BLaER1 treated with 17β-estradiol and CSF1 and Interleukin-3, amounts not matched to agents 10 nM and 100 nM (cell line): ENCODE measurements at regions not wholly inside any gene's neighbourhood (a gene's known extent, or its start where the extent isn't known, plus 50 kb on each side); places are given as distances from the start of the nearest gene placed in this dataset.

Experiments used
- H3K27ac ChIP-seq, 11 experiments: shearing (Covaris generic); formaldehyde crosslinking; 2 replicates each; pipeline ENCODE4 v1.8.1; 2022
- H3K27me3 ChIP-seq, 11 experiments: shearing (Covaris generic); formaldehyde crosslinking; 2 replicates each; pipeline ENCODE4 v1.8.1; 2022
- H3K36me3 ChIP-seq, 11 experiments: shearing (Covaris generic); formaldehyde crosslinking; 2 replicates each; pipeline ENCODE4 v1.8.1; 2022
- H3K4me1 ChIP-seq, 10 experiments: shearing (Covaris generic); formaldehyde crosslinking; 2 replicates each; pipeline ENCODE4 v1.8.1; 2022
- H3K4me2 ChIP-seq, 11 experiments: shearing (Covaris generic); formaldehyde crosslinking; 2 replicates each; pipeline ENCODE4 v1.8.1; 2022
- H3K4me3 ChIP-seq, 10 experiments: shearing (Covaris generic); formaldehyde crosslinking; 2 replicates each; pipeline ENCODE4 v1.8.1; 2022
- H3K9ac ChIP-seq, 11 experiments: shearing (Covaris generic); formaldehyde crosslinking; 2 replicates each; pipeline ENCODE4 v1.8.1; 2022
- H3K9me3 ChIP-seq, 11 experiments: shearing (Covaris generic); formaldehyde crosslinking; replicated peaks in 1 of 11; 2 replicates each; pipeline ENCODE4 v1.8.1; 2022
- H4K20me1 ChIP-seq, 11 experiments: shearing (Covaris generic); formaldehyde crosslinking; 2 replicates each; pipeline ENCODE4 v1.8.1; 2022
- Cebpa-rat ChIP-seq, 11 experiments: shearing (Covaris generic); IDR thresholded peaks; 2 replicates each; pipeline ENCODE4 v1.8.1; 2022

- no peak for TF ChIP-seq Cebpa-rat (IDR thresholded peaks at IDR 0.05)
- H3K27me3 ChIP-seq = no peaks in the 10 kb centered on the region
- H3K9ac ChIP-seq = no peak overlapping the region
- H3K27ac ChIP-seq = no peak overlapping the region
- peaks cover 0 to 2% (median 0%) of the 10 kb centered on the region in 10 experiments; a peak in 4 of 20 replicates for H3K4me1 ChIP-seq
- no peaks in the 10 kb centered on the region for H3K36me3 ChIP-seq
- H4K20me1 ChIP-seq = no peaks in the 10 kb centered on the region
- H3K4me3 ChIP-seq = no peak overlapping the region
- H3K9me3 ChIP-seq = no peaks in the 10 kb centered on the region
- no peak overlapping the region for H3K4me2 ChIP-seq
Observed at GRCh38 chr13:47239025-47239424, 342.2 kb upstream of the HTR2A start.

DNA sequence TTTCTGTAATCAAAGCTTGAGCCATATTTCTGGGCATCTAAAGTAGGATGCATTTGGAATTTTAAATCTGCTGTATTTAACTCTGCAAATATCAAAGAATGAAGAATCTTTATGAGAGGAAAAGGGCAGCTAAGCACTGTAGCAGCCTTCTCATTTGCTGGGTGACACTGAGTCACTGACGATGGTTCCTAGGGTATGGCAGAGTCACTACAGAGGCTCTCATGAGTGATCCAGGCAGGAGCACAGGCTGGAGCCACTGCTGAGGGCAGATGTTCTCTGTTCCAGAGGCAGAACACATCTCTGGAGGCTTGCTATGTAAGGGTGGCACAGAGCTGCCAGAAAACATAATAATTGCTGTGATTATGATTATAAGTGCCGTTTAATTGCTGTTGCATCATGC lies 340.7 kb upstream of the HTR2A start:
- TF ChIP-seq Cebpa-rat (IDR thresholded peaks at IDR 0.05) = no peak
- no peak overlapping the region for H3K9ac ChIP-seq
- no peaks in the 10 kb centered on the region for H4K20me1 ChIP-seq
- H3K4me3 ChIP-seq = no peak overlapping the region
- H3K4me2 ChIP-seq = no peak overlapping the region
- peaks cover 0 to 9% (median 4%) of the 10 kb centered on the region in 10 experiments; a peak in 4 of 20 replicates for H3K4me1 ChIP-seq
- H3K36me3 ChIP-seq = no peaks in the 10 kb centered on the region
- no peak overlapping the region for H3K27ac ChIP-seq
- no peaks in the 10 kb centered on the region for H3K9me3 ChIP-seq
- H3K27me3 ChIP-seq = no peaks in the 10 kb centered on the region

DNA sequence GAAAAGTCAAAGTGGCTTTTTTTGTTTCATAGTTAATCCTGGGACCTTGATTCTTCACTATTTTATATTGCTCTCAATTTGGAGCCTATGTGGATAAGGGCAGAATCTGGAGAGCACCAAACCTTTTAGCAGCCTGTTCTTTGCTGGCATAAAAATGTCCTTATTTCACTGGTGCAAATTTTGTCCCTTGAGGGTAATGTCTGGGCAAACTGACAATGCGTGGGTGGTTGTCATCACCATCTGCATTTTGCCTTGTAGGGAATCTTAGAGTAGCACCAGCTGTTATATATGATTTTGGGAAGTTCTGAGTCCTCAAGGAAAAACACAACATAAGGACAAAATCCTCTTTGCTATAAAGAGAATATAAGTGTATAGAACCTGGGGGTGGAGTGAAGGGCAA lies 336.9 kb upstream of the HTR2A start:
- Histone ChIP-seq H3K4me3 (no peak overlapping the region), H3K9me3 (peaks cover 12 to 25% (median 18%) of the 10 kb centered on the region in 11 experiments; a peak in 20 of 22 replicates), H4K20me1 (no peaks in the 10 kb centered on the region), H3K4me1 (peaks cover 0 to 9% (median 4%) of the 10 kb centered on the region in 10 experiments; a peak in 4 of 20 replicates), H3K36me3 (no peaks in the 10 kb centered on the region), H3K4me2 (peak overlapping the region in 5 of 11 experiments; percentile 3 to 31 (median 9); a peak in 4 of 22 replicates), H3K9ac (no peak overlapping the region), H3K27ac (no peak overlapping the region), H3K27me3 (no peaks in the 10 kb centered on the region)
- TF ChIP-seq Cebpa-rat (IDR thresholded peaks at IDR 0.05) = no peak

DNA sequence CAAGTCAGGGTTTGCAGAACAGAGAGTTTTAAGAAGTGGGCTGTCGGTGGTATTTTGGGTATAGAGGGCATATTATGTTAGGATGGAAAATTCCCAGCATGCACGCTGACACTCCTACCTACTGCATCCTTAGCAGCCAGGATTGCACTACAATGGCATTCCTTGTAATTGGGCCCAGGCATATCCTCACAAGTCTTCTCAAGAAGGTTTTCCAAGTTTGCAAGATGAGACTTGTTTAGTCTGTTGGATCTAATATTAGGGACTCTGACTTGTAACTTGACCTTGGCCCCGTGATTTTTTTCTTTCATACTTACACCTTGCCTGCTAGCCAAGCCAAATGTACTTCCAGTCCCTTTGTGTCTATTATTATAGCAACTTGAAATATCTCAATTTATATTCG lies 335.7 kb upstream of the HTR2A start:
- Histone ChIP-seq H3K4me2 (no peak overlapping the region), H3K9ac (no peak overlapping the region), H3K9me3 (peaks cover 12 to 25% (median 18%) of the 10 kb centered on the region in 11 experiments; a peak in 20 of 22 replicates), H3K36me3 (no peaks in the 10 kb centered on the region), H4K20me1 (no peaks in the 10 kb centered on the region), H3K4me3 (no peak overlapping the region), H3K27me3 (no peaks in the 10 kb centered on the region), H3K27ac (no peak overlapping the region), H3K4me1 (peaks cover 0 to 9% (median 4%) of the 10 kb centered on the region in 10 experiments; a peak in 4 of 20 replicates)
- no peak for TF ChIP-seq Cebpa-rat (IDR thresholded peaks at IDR 0.05)

GRCh38 chr13:47230155-47230554 lies 333.3 kb upstream of the HTR2A start:
- Histone ChIP-seq H3K9me3 (peaks cover 12 to 25% (median 18%) of the 10 kb centered on the region in 11 experiments; a peak in 20 of 22 replicates), H3K4me3 (no peak overlapping the region)
- TF ChIP-seq Cebpa-rat (IDR thresholded peaks at IDR 0.05) = no peak

DNA sequence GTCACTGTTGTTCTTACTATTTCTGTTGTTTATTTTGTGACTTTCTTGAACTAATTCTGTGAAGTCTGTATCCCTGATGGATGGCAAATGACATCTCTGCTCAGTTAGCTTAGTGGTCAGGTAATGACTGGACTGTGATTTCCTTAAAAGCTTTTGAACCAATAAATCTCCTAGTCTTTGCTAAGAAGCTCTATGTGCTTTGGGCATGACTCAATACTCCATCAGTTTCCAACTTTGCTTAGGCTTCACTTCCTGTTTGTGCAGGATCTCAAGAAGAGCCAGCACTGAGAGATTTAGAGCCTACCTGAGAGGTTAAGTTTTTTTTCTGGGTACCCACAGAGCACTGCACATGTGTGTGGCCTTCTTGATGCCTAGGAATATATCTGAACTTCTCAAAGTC lies 329.7 kb upstream of the HTR2A start:
- no peak overlapping the region for H3K4me3 ChIP-seq
- no peaks in the 10 kb centered on the region for H3K27me3 ChIP-seq
- no peak overlapping the region for H3K27ac ChIP-seq
- no peak overlapping the region for H3K4me2 ChIP-seq
- H3K36me3 ChIP-seq = no peaks in the 10 kb centered on the region
- H3K9me3 ChIP-seq = peaks cover 12 to 23% (median 18%) of the 10 kb centered on the region in 11 experiments; a peak in 20 of 22 replicates
- no peak for TF ChIP-seq Cebpa-rat (IDR thresholded peaks at IDR 0.05)
- H4K20me1 ChIP-seq = no peaks in the 10 kb centered on the region
- no peak overlapping the region for H3K9ac ChIP-seq
- H3K4me1 ChIP-seq = no peaks in the 10 kb centered on the region

More at GRCh38 chr13:47230155-47230554, 333.3 kb upstream of the HTR2A start:
- H3K36me3 ChIP-seq = no peaks in the 10 kb centered on the region
- H3K4me1 ChIP-seq = peaks cover 0 to 9% (median 4%) of the 10 kb centered on the region in 10 experiments; a peak in 4 of 20 replicates
- no peak overlapping the region for H3K27ac ChIP-seq
- no peak overlapping the region for H3K9ac ChIP-seq
- H4K20me1 ChIP-seq = no peaks in the 10 kb centered on the region
- no peaks in the 10 kb centered on the region for H3K27me3 ChIP-seq
- H3K4me2 ChIP-seq = no peak overlapping the region

DNA sequence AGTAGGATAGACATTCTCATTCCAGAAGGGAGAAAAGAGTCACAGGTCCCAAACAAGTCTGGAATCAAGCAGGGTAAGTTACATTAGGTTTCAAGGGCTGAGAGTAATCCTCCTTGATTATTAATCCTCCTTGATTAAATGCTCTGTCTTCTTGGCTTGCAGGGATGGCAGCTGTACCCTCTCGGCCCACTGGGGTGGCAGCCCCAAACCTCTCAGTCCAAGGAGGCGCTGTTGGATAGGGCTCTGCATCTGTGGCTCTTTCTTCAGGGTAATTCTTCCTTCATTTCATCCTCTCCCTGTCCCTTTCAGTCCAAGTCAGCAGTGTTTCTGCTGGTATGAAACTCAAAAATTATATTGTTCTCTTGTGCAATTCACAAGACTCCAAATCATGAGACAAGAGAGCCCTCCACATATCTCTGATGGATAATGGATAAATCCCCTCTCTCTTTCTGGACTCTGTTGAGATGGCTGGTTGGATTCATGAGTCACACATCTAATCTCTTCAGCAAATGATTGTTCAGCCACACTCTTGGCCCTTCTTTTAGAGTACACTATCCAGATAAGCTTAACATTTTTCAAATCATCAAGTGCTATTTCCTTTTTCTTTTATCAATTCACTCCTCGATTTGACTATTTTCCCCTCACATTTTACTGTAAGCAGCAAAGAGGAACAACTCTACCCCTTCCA lies 323.7 kb upstream of the HTR2A start:
- Histone ChIP-seq H4K20me1 (no peaks in the 10 kb centered on the region), H3K9ac (no peak overlapping the region), H3K27me3 (no peaks in the 10 kb centered on the region), H3K4me2 (no peak overlapping the region), H3K27ac (no peak overlapping the region), H3K4me3 (no peak overlapping the region), H3K36me3 (no peaks in the 10 kb centered on the region), H3K4me1 (peaks cover 0 to 11% (median 0%) of the 10 kb centered on the region in 10 experiments; a peak in 6 of 20 replicates), H3K9me3 (no peaks in the 10 kb centered on the region)
- TF ChIP-seq Cebpa-rat (IDR thresholded peaks at IDR 0.05) = no peak

DNA sequence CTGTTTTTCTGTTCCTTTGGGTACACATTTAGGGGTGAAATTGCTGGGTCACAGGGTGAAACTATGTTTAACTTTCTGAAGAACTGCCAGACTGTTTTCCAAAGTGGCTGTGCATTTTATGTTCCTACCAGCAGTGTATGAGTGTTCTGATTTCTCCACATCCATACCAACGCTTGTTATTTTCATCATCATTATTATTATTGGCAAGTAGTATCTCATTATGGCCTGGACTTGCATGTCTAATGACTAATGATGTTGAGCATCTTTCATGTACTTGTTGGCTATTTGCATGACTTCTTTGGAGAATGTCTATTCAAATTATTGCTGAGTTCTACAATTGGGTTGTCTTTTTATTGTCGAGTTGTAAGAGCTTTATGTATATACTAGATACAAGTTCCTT lies 321.8 kb upstream of the HTR2A start:
- peaks cover 0 to 12% (median 0%) of the 10 kb centered on the region in 10 experiments; a peak in 6 of 20 replicates for H3K4me1 ChIP-seq
- H3K9ac ChIP-seq = no peak overlapping the region
- H3K9me3 ChIP-seq = no peaks in the 10 kb centered on the region
- H3K27me3 ChIP-seq = no peaks in the 10 kb centered on the region
- H3K27ac ChIP-seq = no peak overlapping the region
- H3K36me3 ChIP-seq = no peaks in the 10 kb centered on the region
- no peak overlapping the region for H3K4me2 ChIP-seq
- no peaks in the 10 kb centered on the region for H4K20me1 ChIP-seq
- H3K4me3 ChIP-seq = no peak overlapping the region
- no peak for TF ChIP-seq Cebpa-rat (IDR thresholded peaks at IDR 0.05)

DNA sequence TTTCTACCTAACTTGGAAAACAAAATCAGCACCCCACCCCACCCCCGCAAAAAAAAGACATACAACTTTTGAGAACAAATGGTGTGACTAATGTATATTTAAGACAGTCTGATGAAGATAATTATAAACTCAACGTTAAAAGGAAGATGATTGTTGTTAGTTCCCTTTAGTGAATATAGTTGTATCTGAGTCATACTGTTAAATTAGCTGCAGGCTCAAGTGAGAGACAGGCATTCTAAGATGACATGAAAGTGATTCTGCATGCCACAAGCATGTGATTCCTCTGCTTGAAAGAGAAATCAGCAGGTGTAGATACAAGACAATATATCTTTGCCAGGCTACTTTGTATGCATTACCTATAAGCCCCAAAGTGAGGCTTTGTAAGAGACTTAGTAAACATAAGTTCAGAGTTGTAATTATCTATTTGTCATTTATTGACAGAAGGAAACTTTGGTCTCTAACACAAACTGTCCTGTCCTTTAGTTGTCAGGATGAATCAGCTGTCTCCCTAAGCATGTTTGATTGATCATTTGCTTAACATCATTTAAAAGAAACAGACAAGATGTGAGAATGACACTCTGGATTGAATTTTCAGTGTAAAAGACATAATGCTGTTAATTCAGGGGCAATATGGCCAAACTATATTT lies 319.4 kb upstream of the HTR2A start:
- Histone ChIP-seq H4K20me1 (no peaks in the 10 kb centered on the region), H3K4me1 (peaks cover 0 to 12% (median 0%) of the 10 kb centered on the region in 10 experiments; a peak in 7 of 20 replicates), H3K9me3 (no peaks in the 10 kb centered on the region), H3K36me3 (no peaks in the 10 kb centered on the region), H3K4me3 (no peak overlapping the region), H3K27ac (peak overlapping the region in 2 of 11 experiments; percentile 33 to 48; a peak in 2 of 22 replicates), H3K4me2 (peak overlapping the region in 4 of 11 experiments; percentile 16 to 32 (median 24); a peak in 7 of 22 replicates), H3K27me3 (no peaks in the 10 kb centered on the region), H3K9ac (no peak overlapping the region)
- TF ChIP-seq Cebpa-rat (IDR thresholded peaks at IDR 0.05) = no peak
